Body of pancreas (tissue), 4 donors: ENCODE measurements at regions not wholly inside any gene's neighbourhood (a gene's known extent, or its start where the extent isn't known, plus 50 kb on each side); places are given as distances from the start of the nearest gene placed in this dataset.

Experiments used
- POLR2A ChIP-seq, 3 donors: fragments of 450-650 bp; IDR thresholded peaks; one replicate each; pipeline ENCODE4 v1.6.1; 2016; ENCODE audit warnings: antibody characterized with exemption in 3 of 3, mild to moderate bottlenecking in 2 of 3
- TF ChIP-seq, protein P1 (sequence below), 7 experiments: fragments of 450-650 bp in 4 of 7; fragments of 200-600 bp in 3 of 7; sonication (generic) in 3 of 7; IDR thresholded peaks; one replicate each; pipeline ENCODE4 v1.5.1; 2016 to 2019; ENCODE audit warnings: antibody characterized with exemption in 7 of 7

DNA sequence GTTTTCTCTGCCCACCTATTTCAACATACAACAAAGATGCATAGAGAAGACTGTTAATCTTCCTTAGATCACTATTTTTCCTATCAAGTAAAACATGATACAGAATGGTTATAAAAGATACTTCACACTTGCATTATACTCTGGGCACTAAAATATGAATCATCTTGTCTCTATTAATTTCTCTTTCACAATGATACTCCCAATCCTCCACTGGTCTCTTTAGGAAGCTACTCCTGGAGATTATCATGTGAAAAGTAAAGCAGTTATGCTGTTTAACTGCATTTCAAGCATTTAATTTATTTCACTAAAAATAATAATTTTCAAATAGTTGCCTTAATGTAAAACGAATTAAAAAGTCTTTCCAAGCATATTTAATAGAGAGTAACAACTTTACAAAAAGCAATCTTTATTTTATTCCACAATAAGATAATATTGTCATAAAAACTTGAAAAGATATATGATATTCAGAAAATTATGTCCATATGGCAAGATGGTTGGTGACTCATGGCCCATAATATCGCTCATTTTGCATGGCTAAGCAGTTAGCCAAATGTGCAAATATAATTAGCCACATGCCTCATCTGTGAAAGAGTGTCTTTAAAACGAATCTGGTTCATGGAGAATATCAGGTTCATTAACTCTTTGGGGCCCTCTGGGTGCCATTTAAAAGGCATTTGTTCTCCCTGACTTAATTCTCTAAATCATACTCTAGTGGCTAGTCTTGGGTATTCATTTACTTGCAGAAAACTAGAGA lies 1569.0 kb upstream of the B3GALT2 start:
- TF ChIP-seq, protein P1, sequence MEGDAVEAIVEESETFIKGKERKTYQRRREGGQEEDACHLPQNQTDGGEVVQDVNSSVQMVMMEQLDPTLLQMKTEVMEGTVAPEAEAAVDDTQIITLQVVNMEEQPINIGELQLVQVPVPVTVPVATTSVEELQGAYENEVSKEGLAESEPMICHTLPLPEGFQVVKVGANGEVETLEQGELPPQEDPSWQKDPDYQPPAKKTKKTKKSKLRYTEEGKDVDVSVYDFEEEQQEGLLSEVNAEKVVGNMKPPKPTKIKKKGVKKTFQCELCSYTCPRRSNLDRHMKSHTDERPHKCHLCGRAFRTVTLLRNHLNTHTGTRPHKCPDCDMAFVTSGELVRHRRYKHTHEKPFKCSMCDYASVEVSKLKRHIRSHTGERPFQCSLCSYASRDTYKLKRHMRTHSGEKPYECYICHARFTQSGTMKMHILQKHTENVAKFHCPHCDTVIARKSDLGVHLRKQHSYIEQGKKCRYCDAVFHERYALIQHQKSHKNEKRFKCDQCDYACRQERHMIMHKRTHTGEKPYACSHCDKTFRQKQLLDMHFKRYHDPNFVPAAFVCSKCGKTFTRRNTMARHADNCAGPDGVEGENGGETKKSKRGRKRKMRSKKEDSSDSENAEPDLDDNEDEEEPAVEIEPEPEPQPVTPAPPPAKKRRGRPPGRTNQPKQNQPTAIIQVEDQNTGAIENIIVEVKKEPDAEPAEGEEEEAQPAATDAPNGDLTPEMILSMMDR (IDR thresholded peaks at IDR 0.05) = no peak
- TF ChIP-seq POLR2A (IDR thresholded peaks at IDR 0.05) = no peak
